HG03457 (cell line): ENCODE measurements at regions not wholly inside any gene's neighbourhood (a gene's known extent, or its start where the extent isn't known, plus 50 kb on each side); places are given as distances from the start of the nearest gene placed in this dataset.

Source experiments
- ATAC-seq: cut with Tn5 transposase; IDR thresholded peaks from one replicate; pipeline ENCODE4 v1.9.1; 2021; ENCODE audit warnings: moderate number of reproducible peaks; ENCODE audit not compliant: unreplicated experiment

DNA sequence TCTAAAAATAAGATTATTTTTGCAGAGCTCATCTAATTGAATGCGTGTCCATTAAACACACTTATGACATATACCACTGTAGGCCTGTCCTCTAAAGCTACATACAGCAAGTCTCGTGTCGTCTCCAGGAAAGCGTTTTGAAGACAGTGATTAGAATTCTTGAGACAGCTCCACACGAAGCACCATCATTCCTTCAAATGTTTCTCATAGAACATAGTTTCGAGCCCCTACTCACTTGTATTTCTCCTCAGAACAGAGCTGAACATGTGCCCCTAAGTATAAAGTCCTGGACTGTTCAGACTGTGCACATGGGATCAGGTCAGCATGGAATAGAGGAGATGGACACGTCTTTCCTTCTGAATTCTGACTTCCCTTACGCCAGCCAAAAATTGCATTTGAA lies 64.5 kb upstream of the HMGA2 start:
- ATAC-seq: no peak

DNA sequence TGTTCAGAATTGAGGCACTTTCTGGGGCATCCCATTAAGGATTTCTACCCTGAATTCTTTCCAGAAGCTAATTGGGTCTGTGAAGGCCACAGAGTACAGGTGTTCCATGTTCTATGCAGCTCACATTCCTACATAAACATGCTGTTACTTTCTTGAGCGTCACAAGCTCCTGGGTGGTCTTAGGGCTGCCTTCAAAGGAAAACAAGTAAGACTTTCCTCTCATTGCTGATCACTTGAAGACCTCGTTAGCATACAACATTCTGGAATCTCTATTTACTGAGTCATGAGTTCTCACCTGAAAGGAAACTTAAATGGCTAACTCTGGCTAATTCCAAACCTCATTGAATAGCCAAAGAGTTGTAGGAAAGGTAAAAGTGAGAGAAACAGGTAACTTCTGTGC lies 63.0 kb upstream of the HMGA2 start:
- no peak for ATAC-seq

DNA sequence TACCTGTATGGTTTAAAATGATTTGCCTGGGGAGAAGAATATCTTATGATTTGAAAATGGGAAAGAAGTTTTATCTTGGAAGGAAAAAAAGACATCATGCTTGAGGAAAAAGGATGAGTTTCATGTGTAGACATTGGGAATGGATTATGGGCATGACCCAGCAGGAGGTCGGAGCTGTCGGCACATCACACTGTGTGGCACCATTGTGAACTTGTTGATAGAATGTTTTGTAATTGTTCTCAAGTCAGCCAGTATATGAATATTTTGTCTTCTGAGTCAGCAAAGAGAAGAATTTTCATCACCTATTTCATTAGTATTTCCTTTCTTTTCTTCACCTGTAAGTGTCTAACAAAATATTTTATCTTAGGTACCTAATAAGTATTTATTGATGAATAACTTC lies 60.0 kb upstream of the HMGA2 start:
- ATAC-seq: no peak

DNA sequence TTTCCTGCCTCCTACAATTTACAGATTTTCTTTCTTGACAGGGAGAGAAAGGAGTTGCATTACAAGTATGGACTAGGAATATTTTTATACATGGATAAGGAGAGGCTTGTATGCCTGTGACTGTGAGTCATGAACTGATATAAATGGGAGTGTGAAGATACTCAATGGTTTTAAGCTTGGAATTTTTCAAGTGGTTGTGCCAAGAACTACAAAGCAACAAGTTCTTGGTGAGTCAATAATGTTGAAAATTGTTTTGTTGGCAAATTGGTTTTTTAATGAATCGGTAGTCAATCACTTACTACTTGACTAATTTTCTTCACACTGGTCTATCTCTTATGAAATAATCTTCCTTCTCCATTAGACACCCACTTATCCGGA lies 58.9 kb upstream of the HMGA2 start:
- no peak for ATAC-seq

DNA sequence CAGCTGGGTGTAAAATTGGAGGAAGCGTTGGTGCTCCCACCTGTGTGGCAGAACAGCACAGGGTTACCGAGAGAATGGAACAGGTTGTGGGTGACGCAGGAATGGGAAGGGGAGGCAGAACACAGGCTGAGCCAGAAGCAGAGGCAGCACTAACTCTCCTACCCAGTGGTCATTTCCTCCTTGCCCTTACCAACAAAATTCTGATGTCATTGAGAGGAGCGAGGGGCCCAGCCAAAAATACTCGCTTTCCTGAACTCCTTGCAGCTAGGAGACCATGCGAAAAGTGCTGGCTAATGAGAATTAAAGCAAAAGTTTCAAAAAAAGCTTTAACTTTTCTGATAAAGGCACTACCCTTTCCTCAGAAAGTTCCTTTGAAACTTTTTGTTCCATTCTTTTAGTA lies 54.4 kb upstream of the HMGA2 start:
- no peak for ATAC-seq
